Ammon's horn (tissue), 1 donor: ENCODE measurements at regions not wholly inside any gene's neighbourhood (a gene's known extent, or its start where the extent isn't known, plus 50 kb on each side); places are given as distances from the start of the nearest gene placed in this dataset.
A peak's percentile ranks its signal among the peaks of the same experiment; 100 is the strongest.

Experiments used
- DNase-seq: peaks from one replicate; pipeline ENCODE4 v3.0.0-alpha.2; 2016; ENCODE audit warnings: low spot score

DNA sequence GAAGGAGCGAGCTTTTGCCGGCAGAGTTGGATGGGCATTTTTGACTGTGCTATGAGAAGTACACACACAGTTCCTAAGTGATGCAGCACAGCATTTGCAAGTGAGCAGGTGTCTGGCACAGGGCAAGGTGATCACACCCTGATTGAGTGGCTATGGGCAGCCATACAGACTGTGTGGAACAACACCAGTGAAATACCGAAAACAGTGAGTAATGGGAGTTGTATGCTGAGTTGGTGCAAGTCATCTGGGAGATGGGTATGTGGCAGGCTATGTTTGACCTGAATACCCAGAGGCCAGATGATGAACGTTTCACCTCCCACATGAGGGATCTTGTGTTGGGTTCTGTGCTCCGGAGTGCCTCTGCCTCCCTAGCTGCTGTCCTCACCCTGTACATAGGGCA lies 53.5 kb upstream of the TIPARP start:
- no peak for DNase-seq

GRCh38 chr3:156620260-156620659 lies 54.1 kb upstream of the TIPARP start:
- no peak for DNase-seq

- no peak for DNase-seq
Measured at GRCh38 chr3:156619376-156619775, 55.0 kb upstream of the TIPARP start.

DNA sequence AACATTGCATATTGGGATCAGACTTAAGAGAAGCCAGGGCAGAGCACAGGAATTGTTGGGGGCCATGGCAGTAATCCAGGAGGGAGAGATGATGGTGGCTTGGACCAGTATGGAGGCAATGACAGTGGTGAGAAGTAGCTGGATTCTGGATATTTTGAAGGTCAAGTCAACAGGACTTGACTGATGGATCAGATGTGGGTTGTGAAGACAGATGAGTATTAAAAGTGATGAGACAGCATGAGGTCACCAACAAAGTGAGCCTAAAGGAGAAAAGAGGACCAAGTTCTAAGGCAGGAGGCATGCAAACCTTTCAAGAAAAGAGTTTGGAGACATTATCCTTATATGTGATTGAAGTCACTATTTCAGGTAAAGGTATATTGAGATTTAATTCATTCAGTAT lies 56.6 kb upstream of the TIPARP start:
- DNase-seq, result no peak

- DNase-seq, result no peak
Measured at GRCh38 chr3:156617145-156617544, 57.2 kb upstream of the TIPARP start.

DNA sequence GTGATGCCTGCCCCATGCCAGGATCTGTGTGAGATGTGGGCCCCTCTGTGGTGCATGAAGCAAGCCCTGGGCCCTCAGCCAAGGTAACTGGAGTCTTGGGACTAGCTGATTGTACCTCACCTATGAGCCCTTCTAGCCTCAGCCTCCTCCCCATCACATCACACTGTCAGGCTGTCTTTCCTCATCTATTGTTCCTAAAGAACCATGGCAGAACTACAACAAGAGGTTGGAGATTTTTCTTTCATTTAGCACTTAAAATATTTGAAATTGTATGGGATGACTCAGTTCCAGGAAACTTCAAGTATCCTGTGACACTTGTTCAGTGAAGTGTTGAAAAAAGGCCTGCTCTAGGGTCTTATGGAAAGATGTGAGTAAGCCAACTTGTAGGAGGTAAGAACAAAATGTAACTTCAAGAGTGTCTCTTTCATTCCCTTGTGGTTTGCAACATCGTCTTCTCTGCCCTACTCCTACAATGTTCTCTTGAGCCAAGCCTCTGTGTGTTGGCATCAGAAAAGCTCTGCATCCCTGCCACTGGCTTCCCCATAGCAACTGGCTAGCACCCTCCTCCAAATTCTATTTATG lies 58.7 kb upstream of the TIPARP start:
- DNase-seq, result peak; percentile 67

DNA sequence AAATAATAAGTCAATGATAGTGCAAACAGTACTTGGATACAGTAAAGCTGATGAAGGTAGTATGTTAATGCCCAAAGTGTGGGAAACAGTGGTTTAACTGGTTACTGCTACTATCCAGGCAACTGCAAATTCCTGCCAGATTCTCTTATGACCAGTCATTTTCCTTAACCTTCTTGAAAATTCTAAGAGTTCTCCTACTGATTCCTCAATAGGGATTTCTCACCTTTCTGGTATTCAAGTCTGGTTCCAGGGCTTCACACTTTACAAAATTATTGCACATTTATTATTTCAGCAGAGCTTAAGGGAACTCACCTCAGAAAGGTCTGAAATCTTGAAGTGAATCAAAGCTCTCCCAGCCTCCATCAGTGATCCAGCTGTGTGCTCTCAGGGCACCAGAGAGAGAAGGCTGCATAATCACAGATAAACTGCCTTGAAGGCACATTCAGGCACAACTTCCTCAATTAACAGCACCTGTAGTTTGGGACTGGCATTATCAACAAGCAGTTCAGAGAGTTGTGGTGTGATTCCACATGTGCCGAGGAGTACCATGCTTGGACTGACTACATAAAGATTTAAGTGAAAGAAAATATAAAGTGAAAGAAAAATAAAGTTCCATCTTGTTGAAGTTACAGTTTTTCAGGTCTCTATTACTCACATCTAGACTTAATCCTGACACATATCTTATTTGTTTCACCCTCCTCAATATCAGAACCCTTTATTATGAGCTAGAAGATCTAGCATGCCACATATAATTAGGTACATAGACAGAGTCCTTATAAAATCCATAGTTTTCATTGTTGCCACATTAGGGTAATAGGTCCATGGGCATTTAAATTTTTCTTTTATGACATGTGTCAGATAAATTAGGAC lies 59.5 kb upstream of the TIPARP start:
- DNase-seq, result no peak

- DNase-seq, result no peak
Measured at GRCh38 chr3:156612903-156613302, 58.0 kb upstream of the SSR3 start.

DNA sequence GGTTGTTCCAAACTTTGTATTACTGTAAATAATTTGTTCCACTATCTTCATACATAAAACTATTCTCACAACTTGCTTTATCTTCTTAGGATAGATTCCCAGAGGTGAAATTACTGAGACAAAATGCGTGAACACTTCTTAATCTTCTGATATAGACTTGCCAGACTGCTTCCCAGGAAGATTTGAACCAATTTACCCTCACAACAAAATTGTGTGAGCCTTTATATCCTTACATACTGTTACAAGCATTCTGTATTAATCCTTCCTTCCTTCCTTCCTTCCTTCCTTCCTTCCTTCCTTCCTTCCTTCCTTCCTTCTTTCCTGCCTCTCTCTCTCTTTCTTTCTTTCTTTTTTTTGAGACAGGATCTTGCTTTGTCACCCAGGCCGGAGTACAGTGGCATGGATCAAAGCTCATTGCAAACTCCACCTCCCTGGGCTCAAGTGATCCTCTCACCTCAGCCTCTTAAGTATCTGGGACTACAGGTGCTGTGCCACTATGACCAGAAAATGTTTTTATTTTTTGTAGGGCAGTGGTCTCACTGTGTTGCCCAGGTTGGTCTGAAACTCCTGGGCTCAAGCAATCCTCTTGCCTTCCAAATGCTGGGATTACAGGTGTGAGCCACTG lies 57.1 kb upstream of the SSR3 start:
- DNase-seq, result no peak

DNA sequence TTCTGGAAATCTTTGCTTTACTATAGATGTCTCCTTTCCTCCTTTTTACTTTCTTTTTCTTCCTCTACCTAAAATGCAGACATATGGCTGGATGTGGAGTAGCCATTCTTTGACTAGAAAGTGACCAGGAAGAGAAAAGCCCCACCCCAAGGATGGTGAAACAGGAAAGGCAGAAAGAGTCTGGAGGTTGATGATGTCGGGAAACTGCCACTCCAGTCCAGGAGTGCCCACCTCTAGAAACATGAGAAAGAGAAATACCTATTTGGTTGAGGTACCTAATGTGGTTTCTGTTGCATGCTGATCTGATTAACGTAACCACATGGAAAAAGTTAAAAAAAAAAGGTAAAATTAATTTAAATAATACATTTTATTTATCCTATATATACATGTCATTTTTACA lies 55.2 kb upstream of the SSR3 start:
- no peak for DNase-seq

GRCh38 chr3:156609546-156609945 lies 54.6 kb upstream of the SSR3 start:
- DNase-seq, result no peak

DNA sequence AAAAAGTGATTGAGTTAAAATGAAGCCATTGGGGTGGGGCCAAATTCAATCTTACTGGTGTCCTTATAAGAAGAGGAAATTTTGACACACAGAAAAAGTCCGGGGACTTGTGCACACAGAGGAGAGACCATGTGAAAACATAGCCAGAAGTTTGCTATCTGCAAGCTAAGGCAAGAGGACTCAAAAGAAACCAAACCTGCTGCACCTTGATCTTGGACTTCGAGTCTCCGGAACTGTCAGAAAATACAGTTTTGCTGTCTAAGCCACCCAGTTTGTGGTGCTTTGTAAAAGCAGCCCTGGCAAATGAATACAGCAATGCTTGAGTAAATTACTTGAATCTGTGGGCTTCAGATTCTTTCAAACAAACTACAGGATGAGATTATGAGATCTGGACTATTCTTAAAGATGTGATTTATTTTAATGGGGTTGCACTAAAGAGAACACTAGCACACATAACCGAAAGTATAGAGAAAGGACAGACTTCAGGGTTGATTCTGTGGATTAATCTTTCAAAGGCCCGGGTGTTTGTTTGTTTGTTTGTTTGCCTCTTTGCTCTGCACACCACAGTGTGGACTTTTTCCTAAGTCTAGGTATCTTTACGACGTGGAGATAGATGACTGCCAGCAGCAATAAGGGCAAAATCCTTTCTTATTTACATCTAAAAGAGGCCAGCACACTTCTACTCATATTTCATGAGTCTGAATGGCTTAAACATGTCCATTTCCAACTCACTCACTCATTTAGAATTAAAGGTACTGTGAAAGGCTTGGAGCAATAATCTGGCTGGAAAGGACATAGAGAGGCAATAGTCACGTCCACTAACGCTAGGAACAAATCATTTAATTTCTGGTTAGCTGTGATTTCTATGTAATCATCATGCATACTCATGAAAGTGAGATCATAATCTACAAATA lies 53.9 kb upstream of the SSR3 start:
- no peak for DNase-seq

DNA sequence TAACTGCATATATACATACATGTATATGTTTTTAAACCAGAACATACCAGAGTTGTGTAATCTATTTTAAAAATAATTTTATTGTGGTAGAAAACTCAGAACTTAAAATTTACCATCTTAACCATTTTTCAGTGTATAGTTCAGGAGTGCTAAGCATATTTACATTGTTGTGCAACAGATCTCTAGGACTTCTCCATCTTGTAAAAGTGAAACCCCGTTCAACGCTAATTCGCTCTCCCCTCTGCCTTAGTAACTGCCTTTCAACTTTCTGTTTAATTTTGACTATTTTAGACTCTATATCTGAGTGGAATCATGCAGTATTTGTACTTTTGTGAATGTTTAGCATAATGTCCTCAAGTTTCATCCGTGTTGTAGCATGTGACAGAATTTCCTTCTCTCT lies 51.8 kb upstream of the SSR3 start:
- DNase-seq, result no peak

- peak; percentile 60 for DNase-seq
Measured at GRCh38 chr3:156605686-156606605, 51.0 kb upstream of the SSR3 start.

DNA sequence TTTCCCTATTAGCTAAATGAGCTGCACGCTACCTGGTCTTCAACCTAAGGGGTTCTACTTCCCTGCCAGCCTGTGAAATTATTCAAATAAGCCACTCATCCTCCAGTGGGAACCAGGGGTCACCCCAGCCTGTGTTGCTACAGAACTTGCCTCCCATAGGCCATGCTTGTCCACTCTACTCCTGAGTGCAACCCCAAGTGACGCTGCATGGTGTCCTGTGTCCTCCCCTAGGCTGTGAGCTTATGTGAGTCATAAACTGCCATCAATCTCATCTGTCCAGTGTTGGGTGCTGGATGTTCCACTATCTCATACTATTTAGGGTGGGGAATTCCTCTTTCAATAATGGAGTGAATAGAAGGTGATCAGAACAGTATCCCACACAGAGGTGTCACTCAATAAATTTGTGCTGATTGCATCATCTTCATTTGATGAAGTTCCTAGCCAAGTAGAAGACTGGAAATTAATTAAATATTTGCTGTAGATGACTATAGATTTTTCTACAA lies 49.8 kb upstream of the SSR3 start:
- no peak for DNase-seq
